ENCODE measurements at regions not wholly inside any gene's neighbourhood (a gene's known extent, or its start where the extent isn't known, plus 50 kb on each side); places are given as distances from the start of the nearest gene placed in this dataset.

- Histone ChIP-seq H2BK5ac (ENCODE audit: low read length) (no peak overlapping the region), H2BK120ac (ENCODE audit: low read depth, low read length) (no peak overlapping the region), H2AK5ac (ENCODE audit: low read depth, low read length) (no peak overlapping the region), H3K23ac (ENCODE audit: low read depth, low read length, poor library complexity) (no peak overlapping the region), H4K8ac (ENCODE audit: low read depth, low read length) (no peak overlapping the region), H3K18ac (ENCODE audit: low read length) (no peak overlapping the region), H3K4me1 (ENCODE audit: control insufficient read depth in 2 of 2, insufficient read depth in 1 of 2, low read depth in 1 of 2, low read length in 2 of 2) (peaks cover 0 to 4% of the 10 kb centered on the region in 2 donors), H2AFZ (ENCODE audit: low read length) (no peak overlapping the region), H3K4ac (ENCODE audit: low read length) (no peak overlapping the region), H3K9me3 (replicated peaks in 1 of 2; ENCODE audit: control insufficient read depth in 2 of 2, insufficient read depth in 1 of 2, low read depth in 1 of 2, low read length in 2 of 2) (no peaks in the 10 kb centered on the region), H3K36me3 (replicated peaks in 1 of 2; ENCODE audit: control insufficient read depth in 2 of 2, insufficient read depth in 2 of 2, low read length in 2 of 2) (no peaks in the 10 kb centered on the region), H3K27me3 (ENCODE audit: control insufficient read depth in 3 of 3, insufficient read depth in 3 of 3, low read depth in 1 of 3, low read length in 3 of 3) (no peaks in the 10 kb centered on the region), H2BK12ac (ENCODE audit: low read length) (no peak overlapping the region), H3K27ac (replicated peaks; ENCODE audit: low read length) (no peak overlapping the region), H4K91ac (ENCODE audit: low read depth, low read length, poor library complexity) (no peak overlapping the region), H3K4me2 (ENCODE audit: insufficient read depth, low read length, poor library complexity, severe bottlenecking) (no peak overlapping the region), H3K9ac (ENCODE audit: low read depth, low read length, poor library complexity) (no peak overlapping the region), H2BK15ac (ENCODE audit: low read length) (no peak overlapping the region), H3K4me3 (ENCODE audit: low read length in 2 of 2) (no peak overlapping the region), H3K14ac (ENCODE audit: low read length) (no peak overlapping the region), H3K79me1 (ENCODE audit: low read depth, low read length) (no peaks in the 10 kb centered on the region)
- DNase-seq (ENCODE audit: low spot score): no peak
- no CpG with 5 or more reads among the region's 5 CpGs for WGBS, 2 donors (ENCODE audit: extremely low coverage in 2 of 2, insufficient read length in 2 of 2, insufficient replicate concordance in 1 of 2)
Measured at GRCh38 chr20:39588148-39588757, 626.1 kb downstream of the DHX35 start.

- H3K9me3 ChIP-seq (replicated peaks in 1 of 2; ENCODE audit: control insufficient read depth in 2 of 2, insufficient read depth in 1 of 2, low read depth in 1 of 2, low read length in 2 of 2): no peaks in the 10 kb centered on the region
- no peak overlapping the region for H3K9ac ChIP-seq (ENCODE audit: low read depth, low read length, poor library complexity)
- no peak overlapping the region for H2BK15ac ChIP-seq (ENCODE audit: low read length)
- no peak overlapping the region for H2BK5ac ChIP-seq (ENCODE audit: low read length)
- no CpG with 5 or more reads among the region's 1 CpG for WGBS, 2 donors (ENCODE audit: extremely low coverage in 2 of 2, insufficient read length in 2 of 2, insufficient replicate concordance in 1 of 2)
- no peaks in the 10 kb centered on the region for H3K27me3 ChIP-seq (ENCODE audit: control insufficient read depth in 3 of 3, insufficient read depth in 3 of 3, low read depth in 1 of 3, low read length in 3 of 3)
- no peaks in the 10 kb centered on the region for H3K4me1 ChIP-seq (ENCODE audit: control insufficient read depth in 2 of 2, insufficient read depth in 1 of 2, low read depth in 1 of 2, low read length in 2 of 2)
- H3K4ac ChIP-seq (ENCODE audit: low read length): no peak overlapping the region
- no peak overlapping the region for H2AK5ac ChIP-seq (ENCODE audit: low read depth, low read length)
- H3K4me2 ChIP-seq (ENCODE audit: insufficient read depth, low read length, poor library complexity, severe bottlenecking): no peak overlapping the region
- no peak overlapping the region for H3K27ac ChIP-seq (replicated peaks; ENCODE audit: low read length)
- H2BK120ac ChIP-seq (ENCODE audit: low read depth, low read length): no peak overlapping the region
- H3K79me1 ChIP-seq (ENCODE audit: low read depth, low read length): no peaks in the 10 kb centered on the region
- H3K23ac ChIP-seq (ENCODE audit: low read depth, low read length, poor library complexity): no peak overlapping the region
- no peaks in the 10 kb centered on the region for H3K36me3 ChIP-seq (replicated peaks in 1 of 2; ENCODE audit: control insufficient read depth in 2 of 2, insufficient read depth in 2 of 2, low read length in 2 of 2)
- no peak for DNase-seq (ENCODE audit: low spot score)
- H2BK12ac ChIP-seq (ENCODE audit: low read length): no peak overlapping the region
- no peak overlapping the region for H3K18ac ChIP-seq (ENCODE audit: low read length)
- no peak overlapping the region for H3K4me3 ChIP-seq (ENCODE audit: low read length in 2 of 2)
- H4K91ac ChIP-seq (ENCODE audit: low read depth, low read length, poor library complexity): no peak overlapping the region
- no peak overlapping the region for H3K14ac ChIP-seq (ENCODE audit: low read length)
- H2AFZ ChIP-seq (ENCODE audit: low read length): no peak overlapping the region
- no peak overlapping the region for H4K8ac ChIP-seq (ENCODE audit: low read depth, low read length)
Measured at GRCh38 chr20:39581034-39581433, 618.9 kb downstream of the DHX35 start.

- Histone ChIP-seq H3K4me1 (ENCODE audit: control insufficient read depth in 2 of 2, insufficient read depth in 1 of 2, low read depth in 1 of 2, low read length in 2 of 2) (no peaks in the 10 kb centered on the region), H3K23ac (ENCODE audit: low read depth, low read length, poor library complexity) (no peak overlapping the region), H3K79me1 (ENCODE audit: low read depth, low read length) (no peaks in the 10 kb centered on the region), H3K36me3 (replicated peaks in 1 of 2; ENCODE audit: control insufficient read depth in 2 of 2, insufficient read depth in 2 of 2, low read length in 2 of 2) (no peaks in the 10 kb centered on the region), H2BK5ac (ENCODE audit: low read length) (no peak overlapping the region), H3K18ac (ENCODE audit: low read length) (no peak overlapping the region), H2BK15ac (ENCODE audit: low read length) (no peak overlapping the region), H3K4me3 (ENCODE audit: low read length in 2 of 2) (no peak overlapping the region), H3K4me2 (ENCODE audit: insufficient read depth, low read length, poor library complexity, severe bottlenecking) (no peak overlapping the region), H3K27me3 (ENCODE audit: control insufficient read depth in 3 of 3, insufficient read depth in 3 of 3, low read depth in 1 of 3, low read length in 3 of 3) (no peaks in the 10 kb centered on the region), H2BK12ac (ENCODE audit: low read length) (no peak overlapping the region), H2BK120ac (ENCODE audit: low read depth, low read length) (no peak overlapping the region), H2AFZ (ENCODE audit: low read length) (no peak overlapping the region), H4K91ac (ENCODE audit: low read depth, low read length, poor library complexity) (no peak overlapping the region), H3K14ac (ENCODE audit: low read length) (no peak overlapping the region), H4K8ac (ENCODE audit: low read depth, low read length) (no peak overlapping the region), H3K4ac (ENCODE audit: low read length) (no peak overlapping the region), H3K9ac (ENCODE audit: low read depth, low read length, poor library complexity) (no peak overlapping the region), H3K27ac (replicated peaks; ENCODE audit: low read length) (no peak overlapping the region), H3K9me3 (replicated peaks in 1 of 2; ENCODE audit: control insufficient read depth in 2 of 2, insufficient read depth in 1 of 2, low read depth in 1 of 2, low read length in 2 of 2) (no peaks in the 10 kb centered on the region), H2AK5ac (ENCODE audit: low read depth, low read length) (no peak overlapping the region)
- DNase-seq (ENCODE audit: low spot score): no peak
- WGBS, 2 donors (ENCODE audit: extremely low coverage in 2 of 2, insufficient read length in 2 of 2, insufficient replicate concordance in 1 of 2): no CpG with 5 or more reads among the region's 5 CpGs
Measured at GRCh38 chr20:39576771-39577170, 614.6 kb downstream of the DHX35 start.

GRCh38 chr20:39574061-39574460 is 611.9 kb downstream of the DHX35 start:
- no peak for DNase-seq (ENCODE audit: low spot score)
- no peak overlapping the region for H3K4ac ChIP-seq (ENCODE audit: low read length)
- H3K4me2 ChIP-seq (ENCODE audit: insufficient read depth, low read length, poor library complexity, severe bottlenecking): no peak overlapping the region
- no peak overlapping the region for H3K18ac ChIP-seq (ENCODE audit: low read length)
- H2AK5ac ChIP-seq (ENCODE audit: low read depth, low read length): no peak overlapping the region
- H2BK15ac ChIP-seq (ENCODE audit: low read length): no peak overlapping the region
- no peak overlapping the region for H2AFZ ChIP-seq (ENCODE audit: low read length)
- H4K91ac ChIP-seq (ENCODE audit: low read depth, low read length, poor library complexity): no peak overlapping the region
- no peaks in the 10 kb centered on the region for H3K9me3 ChIP-seq (replicated peaks in 1 of 2; ENCODE audit: control insufficient read depth in 2 of 2, insufficient read depth in 1 of 2, low read depth in 1 of 2, low read length in 2 of 2)
- no peaks in the 10 kb centered on the region for H3K27me3 ChIP-seq (ENCODE audit: control insufficient read depth in 3 of 3, insufficient read depth in 3 of 3, low read depth in 1 of 3, low read length in 3 of 3)
- H3K36me3 ChIP-seq (replicated peaks in 1 of 2; ENCODE audit: control insufficient read depth in 2 of 2, insufficient read depth in 2 of 2, low read length in 2 of 2): no peaks in the 10 kb centered on the region
- H3K14ac ChIP-seq (ENCODE audit: low read length): no peak overlapping the region
- no peaks in the 10 kb centered on the region for H3K4me1 ChIP-seq (ENCODE audit: control insufficient read depth in 2 of 2, insufficient read depth in 1 of 2, low read depth in 1 of 2, low read length in 2 of 2)
- H2BK12ac ChIP-seq (ENCODE audit: low read length): no peak overlapping the region
- no peak overlapping the region for H3K23ac ChIP-seq (ENCODE audit: low read depth, low read length, poor library complexity)
- H3K79me1 ChIP-seq (ENCODE audit: low read depth, low read length): no peaks in the 10 kb centered on the region
- no peak overlapping the region for H3K4me3 ChIP-seq (ENCODE audit: low read length in 2 of 2)
- H2BK120ac ChIP-seq (ENCODE audit: low read depth, low read length): no peak overlapping the region
- no peak overlapping the region for H3K9ac ChIP-seq (ENCODE audit: low read depth, low read length, poor library complexity)
- no peak overlapping the region for H2BK5ac ChIP-seq (ENCODE audit: low read length)
- H3K27ac ChIP-seq (replicated peaks; ENCODE audit: low read length): no peak overlapping the region
- no peak overlapping the region for H4K8ac ChIP-seq (ENCODE audit: low read depth, low read length)
- no CpG with 5 or more reads among the region's 2 CpGs for WGBS, 2 donors (ENCODE audit: extremely low coverage in 2 of 2, insufficient read length in 2 of 2, insufficient replicate concordance in 1 of 2)

Data from neuronal stem cell (in vitro differentiated cells).